PC-9 (cell line): ENCODE measurements at regions not wholly inside any gene's neighbourhood (a gene's known extent, or its start where the extent isn't known, plus 50 kb on each side); places are given as distances from the start of the nearest gene placed in this dataset.

ENCODE experiments used
- BruUV-seq: library from RNA; stranded (reverse); fragments of 400-500 nt; replicated peaks from 2 replicates; lab custom pipeline; 2021; lab: Mats Ljungman, UMichigan
- CTCF ChIA-PET: fragments of 300-600 bp; sonication (Branson Sonifier 250); formaldehyde crosslinking; loops from one replicate; lab custom pipeline; 2022; ENCODE audit warnings: antibody characterized with exemption; lab: Charles Lee
- POLR2A ChIA-PET: fragments of 300-600 bp; sonication (Branson Sonifier 250); formaldehyde crosslinking; loops from one replicate; lab custom pipeline; 2022; ENCODE audit warnings: antibody characterized with exemption; ENCODE audit not compliant: unreplicated experiment; lab: Charles Lee
- DNase-seq, 2 experiments: peaks; one replicate each; pipeline versions ENCODE4 v3.0.0 to v3.0.0-alpha.2; 2015 to 2022; ENCODE audit warnings: mixed read lengths in 1 of 2
- H2AFZ ChIP-seq: fragments of 200-600 bp; sonication (generic); 2 replicates; pipeline ENCODE4 v1.8.1; 2017; ENCODE audit warnings: antibody characterized with exemption
- H3F3A ChIP-seq: fragments of 200-600 bp; sonication (generic); 2 replicates; pipeline ENCODE4 v1.8.1; 2017; ENCODE audit warnings: antibody characterized with exemption, mild to moderate bottlenecking, low read depth; ENCODE audit not compliant: insufficient read depth
- H3K27ac ChIP-seq: fragments of 200-600 bp; sonication (generic); 2 replicates; pipeline ENCODE4 v1.6.1; 2016; ENCODE audit warnings: mixed run types
- H3K27me3 ChIP-seq: fragments of 200-600 bp; sonication (generic); 2 replicates; pipeline ENCODE4 v1.6.1; 2016; ENCODE audit warnings: low read depth, mixed run types; ENCODE audit not compliant: insufficient read depth
- H3K36me3 ChIP-seq: fragments of 200-600 bp; sonication (generic); 2 replicates; pipeline ENCODE4 v1.6.1; 2016; ENCODE audit warnings: low read depth, mixed run types
- H3K4me1 ChIP-seq: fragments of 200-600 bp; sonication (generic); replicated peaks from 2 replicates; pipeline ENCODE4 v1.6.1; 2016; ENCODE audit warnings: mixed run types; ENCODE audit not compliant: insufficient read depth
- H3K4me2 ChIP-seq: fragments of 200-600 bp; sonication (generic); 2 replicates; pipeline ENCODE4 v1.6.1; 2017; ENCODE audit warnings: mixed run types
- H3K4me3 ChIP-seq: fragments of 200-600 bp; sonication (generic); 2 replicates; pipeline ENCODE4 v1.6.1; 2016; ENCODE audit warnings: mixed run types
- H3K79me2 ChIP-seq: fragments of 200-600 bp; sonication (generic); 2 replicates; pipeline ENCODE4 v1.6.1; 2017; ENCODE audit warnings: low read depth, mixed run types
- H3K9me2 ChIP-seq: fragments of 200-600 bp; sonication (generic); 2 replicates; pipeline ENCODE4 v1.8.1; 2017; ENCODE audit warnings: mild to moderate bottlenecking; ENCODE audit not compliant: insufficient read depth
- H3K9me3 ChIP-seq: fragments of 200-600 bp; sonication (generic); 2 replicates; pipeline ENCODE4 v1.8.1; 2016; ENCODE audit warnings: low read depth; ENCODE audit not compliant: insufficient read depth
- H4K20me1 ChIP-seq: fragments of 200-600 bp; sonication (generic); 2 replicates; pipeline ENCODE4 v1.8.1; 2017; ENCODE audit not compliant: insufficient read depth
- EZH2 ChIP-seq: fragments of 200-600 bp; sonication (generic); IDR thresholded peaks from 2 replicates; pipeline ENCODE4 v1.8.0; 2017; ENCODE audit warnings: antibody characterized with exemption, low read depth
- intact Hi-C: fragments of 100-400 bp; cut with micrococcal nuclease; formaldehyde crosslinking; loops from one replicate; pipeline ENCODE4 v1.10.0; 2022; ENCODE audit not compliant: unreplicated experiment
- TF ChIP-seq, protein P1 (sequence below): fragments of 200-600 bp; sonication (generic); conservative IDR thresholded peaks from 2 replicates; pipeline ENCODE4 v1.6.1; 2017; ENCODE audit warnings: mixed run types, antibody characterized with exemption, mild to moderate bottlenecking, moderate library complexity

DNA sequence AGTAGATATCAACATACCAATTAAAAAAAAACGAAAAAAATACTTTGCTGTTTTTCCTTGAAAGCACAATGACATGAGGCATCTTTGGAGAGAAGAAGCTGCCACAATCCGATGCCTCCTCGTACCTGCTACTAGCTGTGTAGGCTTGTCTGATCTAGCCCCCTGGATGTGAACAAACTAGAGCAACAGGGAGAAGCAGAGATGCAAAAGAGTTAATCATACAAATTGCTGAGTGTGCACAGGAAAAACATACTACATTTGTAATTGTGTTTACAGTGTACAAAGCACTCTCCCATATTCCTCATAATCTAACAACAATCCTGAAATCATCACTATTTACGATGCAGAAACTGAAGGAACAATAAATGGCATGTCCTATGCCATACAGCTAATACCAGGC lies 227.0 kb upstream of the CTNNB1 start:
- Histone ChIP-seq H4K20me1 (no peaks in the 10 kb centered on the region), H3K79me2 (no peaks in the 10 kb centered on the region), H3K36me3 (no peaks in the 10 kb centered on the region), H2AFZ (peak overlapping the region; percentile 72), H3K4me2 (peak overlapping the region; percentile 75), H3K27me3 (no peaks in the 10 kb centered on the region), H3K27ac (peak overlapping the region; percentile 92), H3K4me1 (peaks cover 32% of the 10 kb centered on the region), H3K9me3 (no peaks in the 10 kb centered on the region), H3F3A (peaks cover 25% of the 10 kb centered on the region; the same call in 1 of the 2 replicates), H3K4me3 (no peak overlapping the region; the same call in 1 of the 2 replicates), H3K9me2 (no peaks in the 10 kb centered on the region)
- TF ChIP-seq, protein P1, sequence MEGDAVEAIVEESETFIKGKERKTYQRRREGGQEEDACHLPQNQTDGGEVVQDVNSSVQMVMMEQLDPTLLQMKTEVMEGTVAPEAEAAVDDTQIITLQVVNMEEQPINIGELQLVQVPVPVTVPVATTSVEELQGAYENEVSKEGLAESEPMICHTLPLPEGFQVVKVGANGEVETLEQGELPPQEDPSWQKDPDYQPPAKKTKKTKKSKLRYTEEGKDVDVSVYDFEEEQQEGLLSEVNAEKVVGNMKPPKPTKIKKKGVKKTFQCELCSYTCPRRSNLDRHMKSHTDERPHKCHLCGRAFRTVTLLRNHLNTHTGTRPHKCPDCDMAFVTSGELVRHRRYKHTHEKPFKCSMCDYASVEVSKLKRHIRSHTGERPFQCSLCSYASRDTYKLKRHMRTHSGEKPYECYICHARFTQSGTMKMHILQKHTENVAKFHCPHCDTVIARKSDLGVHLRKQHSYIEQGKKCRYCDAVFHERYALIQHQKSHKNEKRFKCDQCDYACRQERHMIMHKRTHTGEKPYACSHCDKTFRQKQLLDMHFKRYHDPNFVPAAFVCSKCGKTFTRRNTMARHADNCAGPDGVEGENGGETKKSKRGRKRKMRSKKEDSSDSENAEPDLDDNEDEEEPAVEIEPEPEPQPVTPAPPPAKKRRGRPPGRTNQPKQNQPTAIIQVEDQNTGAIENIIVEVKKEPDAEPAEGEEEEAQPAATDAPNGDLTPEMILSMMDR, result no peak
- no peak for TF ChIP-seq EZH2
- intact Hi-C loops, result no loop called here
- CTCF ChIA-PET, result interaction anchor here (0.7 kb wide), 1 partner anchor 77 kb away, joined by 3 read pairs; no protein-coding TSS in a partner anchor
- no peak for DNase-seq
- BruUV-seq, result TSS peak; percentile 26
- POLR2A ChIA-PET, result no interaction called here

DNA sequence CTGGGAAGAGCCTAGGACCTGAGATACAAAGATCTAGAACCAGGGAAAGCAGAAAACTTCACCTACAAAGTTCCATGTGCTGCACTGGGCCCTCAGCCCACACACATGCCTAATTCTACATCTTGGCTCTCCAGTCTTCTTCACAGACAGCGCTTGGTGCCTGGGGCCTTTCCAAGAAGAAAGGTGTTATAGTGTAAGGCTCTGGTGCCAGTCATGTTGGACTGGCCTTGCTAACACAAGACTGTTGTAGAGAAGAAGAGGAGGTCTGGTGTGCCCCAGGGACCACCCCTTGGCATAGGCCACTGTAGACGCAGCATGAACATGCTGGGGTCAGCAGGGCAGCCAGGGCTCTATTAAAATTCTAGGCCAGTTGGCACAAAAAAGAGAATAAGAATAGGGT lies 226.2 kb upstream of the CTNNB1 start:
- no TSS peak for BruUV-seq
- H3K79me2 ChIP-seq, result no peaks in the 10 kb centered on the region
- no peaks in the 10 kb centered on the region for H4K20me1 ChIP-seq
- CTCF ChIA-PET, result no interaction called here
- H3K9me3 ChIP-seq, result no peaks in the 10 kb centered on the region
- no peak overlapping the region for H2AFZ ChIP-seq
- H3K27me3 ChIP-seq, result no peaks in the 10 kb centered on the region
- H3F3A ChIP-seq, result peaks cover 25% of the 10 kb centered on the region; the same call in 1 of the 2 replicates
- no peaks in the 10 kb centered on the region for H3K36me3 ChIP-seq
- no peak overlapping the region for H3K4me3 ChIP-seq
- no peak for TF ChIP-seq EZH2
- TF ChIP-seq, protein P1, result no peak
- no peak overlapping the region for H3K27ac ChIP-seq
- no peak for DNase-seq
- no peaks in the 10 kb centered on the region for H3K9me2 ChIP-seq
- intact Hi-C loops, result no loop called here
- no peak overlapping the region for H3K4me2 ChIP-seq
- POLR2A ChIA-PET, result no interaction called here
- H3K4me1 ChIP-seq, result peaks cover 32% of the 10 kb centered on the region

DNA sequence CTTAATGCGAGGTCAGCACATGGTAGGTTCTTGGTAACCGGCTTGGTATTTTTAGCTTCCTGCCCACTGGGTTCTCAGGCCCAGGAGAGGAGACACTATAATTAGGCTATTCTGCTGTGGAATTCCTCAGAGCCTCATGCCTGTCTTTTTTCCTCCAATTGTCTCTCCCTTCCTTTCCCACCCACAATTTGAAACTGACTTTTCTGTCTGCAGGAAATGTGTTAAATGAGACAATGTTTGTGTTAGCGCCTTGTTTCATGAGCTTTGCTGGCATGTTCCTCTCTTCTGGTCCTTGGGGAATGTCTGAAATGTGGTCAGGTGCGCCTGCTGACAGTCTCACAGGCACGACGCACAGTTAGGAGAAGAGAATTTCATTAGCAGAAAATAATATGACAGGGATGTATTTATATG lies 223.6 kb upstream of the CTNNB1 start:
- BruUV-seq, result no TSS peak
- Histone ChIP-seq H4K20me1 (no peaks in the 10 kb centered on the region), H3K27ac (no peak overlapping the region), H3F3A (peaks cover 17% of the 10 kb centered on the region; the same call in 1 of the 2 replicates), H3K79me2 (no peaks in the 10 kb centered on the region), H3K9me3 (no peaks in the 10 kb centered on the region), H3K4me1 (peaks cover 21% of the 10 kb centered on the region), H3K9me2 (no peaks in the 10 kb centered on the region), H3K27me3 (no peaks in the 10 kb centered on the region), H3K36me3 (no peaks in the 10 kb centered on the region), H3K4me3 (no peak overlapping the region), H2AFZ (no peak overlapping the region), H3K4me2 (no peak overlapping the region)
- intact Hi-C loops, result no loop called here
- no peak for DNase-seq
- CTCF ChIA-PET, result no interaction called here
- TF ChIP-seq, protein P1, result no peak
- no peak for TF ChIP-seq EZH2
- POLR2A ChIA-PET, result no interaction called here
